GM19328 (cell line): ENCODE measurements at regions not wholly inside any gene's neighbourhood (a gene's known extent, or its start where the extent isn't known, plus 50 kb on each side); places are given as distances from the start of the nearest gene placed in this dataset.
"Not testable (repeated sequence)": the region's sequence is repeated elsewhere in the genome, so short reads cannot be mapped to it uniquely, and the experiment has no call there.

Experiments
- ATAC-seq: cut with Tn5 transposase; IDR thresholded peaks from one replicate; pipeline ENCODE4 v1.9.1; 2021; ENCODE audit warnings: mild to moderate bottlenecking, moderate library complexity; ENCODE audit not compliant: unreplicated experiment

DNA sequence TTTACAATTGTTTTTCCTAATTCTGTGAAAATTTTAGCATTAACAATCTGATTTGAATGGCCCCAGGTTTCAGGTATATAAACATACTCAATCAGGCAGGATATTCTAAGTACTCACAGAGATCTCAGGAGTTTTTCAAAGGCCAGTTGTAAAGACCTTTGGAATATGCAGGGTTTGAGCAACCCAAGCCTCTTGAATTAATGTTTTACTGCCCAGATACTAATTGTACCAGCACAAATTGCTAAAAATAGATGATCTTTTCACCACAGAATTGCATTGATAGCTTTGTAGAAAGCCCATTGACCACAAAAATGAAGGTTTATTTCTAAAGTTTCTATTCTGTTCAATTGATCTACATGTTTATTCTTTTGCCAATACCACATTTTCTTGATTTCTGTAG is 186.5 kb downstream of the OSTF1 start:
- no peak for ATAC-seq

DNA sequence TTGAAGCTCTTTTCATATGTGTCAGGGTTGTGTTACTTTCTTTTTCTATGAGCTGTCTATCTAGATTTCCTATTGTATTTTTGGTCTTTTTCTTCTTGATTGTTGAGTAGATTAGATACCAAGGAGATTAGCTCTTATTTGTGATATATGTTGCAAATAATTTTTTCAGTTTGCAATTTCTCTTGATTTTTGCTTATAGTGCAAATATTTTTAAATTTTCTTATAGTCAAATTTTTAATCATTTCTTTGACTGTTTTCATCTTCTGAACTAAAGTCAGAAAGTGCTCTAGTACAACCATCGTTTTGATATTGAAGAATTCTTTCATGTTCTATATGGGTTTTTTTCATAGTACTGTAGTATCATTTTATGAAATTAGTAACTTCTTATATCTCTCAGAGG is 193.7 kb downstream of the OSTF1 start:
- no peak for ATAC-seq

DNA sequence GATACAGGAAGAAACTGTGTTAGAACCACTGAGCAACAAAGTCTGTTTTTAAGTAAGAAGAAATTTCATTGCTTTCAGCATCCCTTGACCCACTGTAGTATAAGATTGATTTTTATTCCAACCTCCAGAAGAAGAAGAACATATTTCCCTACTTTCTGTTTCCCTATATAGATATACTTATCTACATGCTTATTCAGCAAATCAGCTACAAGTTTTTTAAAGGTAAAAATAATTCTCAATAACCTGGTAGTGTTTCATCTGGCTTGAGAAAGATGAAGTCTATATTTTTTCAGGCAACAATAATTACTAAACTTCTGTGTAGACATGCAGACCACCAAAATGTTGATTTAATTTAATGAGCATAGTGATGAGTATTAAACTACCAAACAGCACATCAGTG is 201.0 kb downstream of the OSTF1 start:
- ATAC-seq = no peak

DNA sequence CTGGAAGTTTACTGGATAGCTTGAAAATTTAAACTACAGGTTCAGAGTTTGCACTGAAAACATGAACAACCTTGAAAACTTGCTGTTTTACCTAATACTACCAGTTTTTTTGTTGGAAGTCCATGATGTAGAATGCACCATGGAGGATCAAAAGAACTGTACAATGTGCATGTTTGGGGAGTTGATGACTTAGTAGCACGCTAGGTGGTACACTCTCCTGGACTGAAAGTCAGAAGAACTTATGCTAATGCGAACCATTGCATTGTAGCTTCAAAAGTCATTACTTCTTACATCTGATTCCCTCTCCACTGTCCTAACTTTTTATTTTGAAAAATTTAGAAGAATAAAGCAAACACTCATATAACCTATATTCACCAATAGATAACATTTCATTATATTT is 211.0 kb downstream of the OSTF1 start:
- no peak for ATAC-seq

DNA sequence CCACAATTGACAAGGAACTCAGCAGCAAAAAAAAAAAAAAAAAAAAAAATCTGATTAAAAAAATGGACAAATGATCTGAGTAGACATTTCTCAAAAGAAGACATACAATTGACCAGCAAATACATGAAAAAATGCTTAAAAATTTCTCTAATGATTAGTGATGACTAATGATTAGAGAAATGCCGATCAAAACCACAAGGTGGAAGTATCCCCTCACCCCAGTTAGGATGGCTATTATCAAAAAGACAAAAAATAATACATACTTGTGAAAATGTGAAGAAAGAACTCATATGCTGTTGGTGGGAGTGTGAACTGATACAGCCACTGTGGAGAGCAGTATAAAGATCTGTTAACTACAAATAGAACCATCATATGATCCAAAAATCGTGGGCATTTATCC is 245.3 kb downstream of the OSTF1 start:
- ATAC-seq = no peak

DNA sequence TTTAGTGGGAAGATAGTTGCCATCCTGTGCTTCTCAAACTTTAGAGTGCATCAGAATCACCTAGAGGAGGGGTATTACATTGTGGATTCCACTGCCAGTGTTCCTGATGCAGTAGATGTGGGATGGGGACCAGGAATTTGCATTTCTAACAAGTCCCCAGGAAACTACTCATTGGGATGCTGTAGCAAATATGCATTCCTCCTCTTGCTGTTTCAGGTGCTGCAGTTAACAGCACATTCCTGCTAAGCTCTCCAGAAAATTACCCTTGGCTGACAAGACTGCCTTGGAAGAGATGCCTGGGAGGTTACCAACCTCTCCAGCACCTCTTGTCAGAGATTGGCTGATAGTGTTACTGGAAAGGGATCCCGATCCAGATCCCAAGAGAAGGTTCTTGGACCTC is 270.5 kb downstream of the OSTF1 start:
- no peak for ATAC-seq

DNA sequence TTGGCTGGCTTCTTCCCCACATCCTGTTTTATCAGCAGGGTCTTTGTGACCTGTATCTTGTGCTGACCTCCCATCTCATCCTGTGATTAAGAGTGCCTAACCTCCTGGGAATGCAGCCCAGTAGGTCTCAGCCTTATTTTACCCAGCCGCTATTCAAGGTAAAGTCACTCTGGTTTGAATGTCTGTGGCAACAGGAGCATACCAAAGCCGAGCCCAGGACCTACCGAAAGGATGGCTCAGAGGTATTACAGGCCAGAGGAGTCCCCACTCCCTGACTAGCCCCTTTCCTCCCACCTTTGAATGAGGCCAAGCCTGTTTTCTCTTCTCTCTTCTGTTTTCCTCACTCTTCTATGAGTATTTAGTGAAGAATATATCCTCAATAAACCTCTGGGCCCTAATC is 271.3 kb downstream of the OSTF1 start:
- ATAC-seq = no peak

DNA sequence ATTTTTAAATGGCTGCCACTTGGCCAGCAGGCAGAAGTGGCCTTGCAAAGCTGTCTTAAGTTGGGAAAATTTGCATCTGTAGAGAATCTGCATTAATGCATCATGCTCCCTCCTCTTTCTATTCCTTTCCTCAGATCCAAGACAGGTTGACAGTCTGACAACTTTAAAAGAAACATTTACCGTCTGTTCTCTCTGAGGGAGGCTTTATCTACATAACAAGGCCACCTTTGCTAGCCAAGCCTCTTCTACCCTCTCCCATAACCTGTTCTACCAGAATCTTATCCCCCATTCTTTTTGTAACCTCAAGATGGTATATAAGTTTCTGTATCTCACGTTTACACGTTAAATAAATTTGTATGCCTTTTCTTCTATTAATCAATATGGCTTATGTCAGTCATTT is 271.9 kb downstream of the OSTF1 start:
- ATAC-seq = no peak

DNA sequence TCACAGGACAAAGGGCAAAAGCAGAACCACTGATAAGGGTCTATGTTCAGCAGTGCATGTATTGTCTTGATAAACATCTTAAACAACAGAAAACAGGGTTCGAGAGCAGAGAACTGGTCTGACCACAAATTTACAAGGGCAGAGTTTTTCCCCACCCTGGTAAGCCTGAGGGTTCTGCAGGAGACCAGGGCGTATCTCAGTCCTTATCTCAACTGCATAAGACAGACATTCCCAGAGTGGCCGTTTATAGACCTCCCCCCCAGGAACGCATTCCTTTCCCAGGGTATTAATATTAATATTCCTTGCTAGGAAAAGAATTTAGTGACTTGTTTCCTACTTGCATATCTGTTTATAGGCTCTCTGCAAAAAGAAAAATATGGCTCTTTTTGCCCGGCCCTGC is 274.1 kb downstream of the OSTF1 start:
- ATAC-seq = not testable (repeated sequence)

DNA sequence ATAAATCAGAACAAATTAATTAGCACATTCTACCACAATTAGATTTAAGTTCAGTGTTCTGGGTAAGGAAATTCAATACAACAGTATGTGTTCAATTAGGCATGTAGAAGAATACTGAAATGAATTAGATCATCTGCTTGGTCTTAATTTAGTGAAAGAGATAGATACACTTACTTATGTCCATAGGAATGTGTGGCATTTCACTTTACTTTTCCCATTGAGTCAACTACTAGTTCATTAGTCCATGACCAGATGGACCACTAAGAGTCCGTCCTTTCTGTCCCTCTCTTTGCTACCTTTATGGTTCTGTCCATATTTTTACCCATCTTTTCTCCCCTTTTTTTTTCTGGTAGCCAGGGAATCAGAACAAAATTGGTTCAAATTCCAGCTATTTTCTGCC is 276.9 kb downstream of the OSTF1 start:
- ATAC-seq = no peak

DNA sequence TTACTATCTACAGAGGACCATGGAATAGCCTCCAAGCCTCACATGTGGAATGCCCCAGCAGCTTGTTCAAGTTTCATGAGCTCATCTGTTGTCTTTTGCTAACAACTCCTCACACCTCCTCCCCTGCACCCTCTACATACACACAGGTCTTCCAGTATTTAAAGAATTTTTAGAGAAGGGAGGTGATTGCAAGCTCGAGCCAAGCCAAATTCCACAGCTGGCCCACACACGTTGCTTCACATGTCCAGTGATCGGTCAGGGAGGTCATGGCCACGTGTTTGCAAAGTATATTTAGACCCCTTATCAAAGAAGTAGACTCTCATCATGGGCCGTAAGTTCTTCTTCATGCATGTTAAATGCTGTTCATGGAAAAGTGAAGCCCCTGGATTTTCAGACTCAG is 281.7 kb downstream of the OSTF1 start:
- no peak for ATAC-seq

DNA sequence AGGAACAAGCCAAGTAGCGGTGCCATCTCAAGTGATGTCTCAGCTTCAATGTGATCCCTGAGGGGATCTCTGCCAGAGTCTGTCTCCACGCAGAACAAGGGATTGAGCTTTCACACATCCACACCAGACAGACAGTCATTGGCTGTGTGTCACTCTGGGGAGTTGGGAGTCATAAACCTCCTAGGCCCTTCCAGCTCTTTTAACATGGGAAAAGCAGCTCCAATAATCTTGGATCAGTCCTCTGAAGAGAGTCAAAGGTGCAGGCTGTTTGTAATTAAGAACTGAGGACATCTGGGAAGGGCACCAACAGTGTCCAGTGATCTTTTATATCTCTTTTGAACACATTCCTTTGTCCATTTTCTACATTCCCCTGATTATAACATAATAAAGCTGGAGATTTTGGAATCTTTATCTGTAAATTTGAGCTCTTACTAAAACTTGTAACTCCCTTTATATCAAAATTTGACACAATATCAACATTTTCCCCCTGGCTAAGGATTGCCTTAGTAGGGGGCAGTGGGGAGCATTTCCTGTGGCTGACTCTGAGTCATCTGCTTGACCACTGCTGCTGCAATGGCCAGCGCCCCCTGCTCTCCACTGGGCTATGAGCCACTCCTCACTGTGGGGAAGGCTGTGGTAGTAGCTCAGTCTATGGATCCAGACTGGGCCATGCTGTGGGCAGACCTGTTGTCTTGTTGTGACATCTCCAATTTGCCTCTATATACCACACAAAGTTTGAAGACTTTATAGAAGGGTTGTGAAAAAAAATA is 284.4 kb downstream of the OSTF1 start:
- no peak for ATAC-seq

DNA sequence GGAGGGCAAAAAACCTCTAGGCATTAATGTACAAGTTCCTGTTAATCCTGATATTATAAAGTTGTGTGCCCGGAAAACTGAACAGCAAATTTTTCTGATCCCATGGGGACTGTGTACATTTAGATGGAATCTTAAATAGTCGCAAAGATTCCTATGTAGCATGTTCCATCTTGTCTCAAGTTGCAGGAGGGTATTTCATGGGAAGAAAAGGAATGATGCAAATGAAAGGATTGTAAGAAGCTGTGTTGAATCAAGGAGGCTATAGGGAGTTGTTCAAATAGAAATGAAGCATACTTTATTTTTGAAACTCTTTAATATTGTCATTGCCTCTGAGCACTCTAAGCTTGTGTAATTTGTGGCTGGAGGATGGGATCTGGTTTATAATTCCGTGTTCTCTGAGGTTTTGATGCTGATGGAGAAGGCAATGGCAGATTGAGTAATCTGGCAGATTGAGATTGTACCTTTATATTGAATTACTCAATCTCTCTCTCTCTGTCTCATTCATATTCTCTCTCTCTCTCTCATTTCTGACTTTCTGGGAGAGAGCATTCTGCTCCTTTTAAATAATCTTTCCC is 288.5 kb downstream of the OSTF1 start:
- ATAC-seq = no peak

DNA sequence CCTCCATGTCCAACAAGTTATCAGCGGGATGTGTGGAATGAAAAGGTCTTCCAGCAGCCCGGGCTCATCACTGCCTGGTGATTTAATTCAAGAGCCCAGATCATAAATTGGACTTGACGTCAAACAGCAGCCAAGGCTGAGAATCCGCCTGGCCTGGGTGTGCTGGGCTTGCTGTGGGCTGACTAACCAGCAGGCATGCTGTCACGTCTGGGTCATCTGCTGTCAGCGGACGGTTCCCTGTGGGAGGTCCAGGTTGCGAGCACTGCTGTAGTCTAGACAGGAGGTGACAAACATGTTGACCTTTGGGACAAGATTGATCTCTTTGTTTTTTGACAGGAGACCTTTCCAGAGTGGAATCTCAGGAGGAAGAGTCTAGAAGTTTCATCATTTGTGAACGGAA is 289.7 kb downstream of the OSTF1 start:
- no peak for ATAC-seq

DNA sequence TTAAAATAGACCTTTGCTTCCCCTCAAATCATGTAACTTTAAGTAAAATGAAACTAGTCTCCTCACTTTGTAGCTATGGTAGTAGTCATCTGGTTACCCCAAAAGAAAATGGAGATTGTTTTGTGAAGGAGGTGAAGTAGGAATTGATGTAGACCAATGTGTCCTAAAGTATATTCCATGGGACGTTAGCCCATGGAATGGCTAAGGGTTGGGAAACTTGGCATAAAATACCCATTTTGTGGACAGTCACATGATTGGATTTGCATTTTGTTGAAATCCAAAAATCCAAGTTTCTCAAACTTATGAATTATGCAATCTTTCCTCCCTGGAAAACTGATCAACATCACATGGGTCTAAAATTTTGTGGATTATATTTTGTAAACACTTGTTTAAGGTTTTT is 290.6 kb downstream of the OSTF1 start:
- ATAC-seq = no peak

DNA sequence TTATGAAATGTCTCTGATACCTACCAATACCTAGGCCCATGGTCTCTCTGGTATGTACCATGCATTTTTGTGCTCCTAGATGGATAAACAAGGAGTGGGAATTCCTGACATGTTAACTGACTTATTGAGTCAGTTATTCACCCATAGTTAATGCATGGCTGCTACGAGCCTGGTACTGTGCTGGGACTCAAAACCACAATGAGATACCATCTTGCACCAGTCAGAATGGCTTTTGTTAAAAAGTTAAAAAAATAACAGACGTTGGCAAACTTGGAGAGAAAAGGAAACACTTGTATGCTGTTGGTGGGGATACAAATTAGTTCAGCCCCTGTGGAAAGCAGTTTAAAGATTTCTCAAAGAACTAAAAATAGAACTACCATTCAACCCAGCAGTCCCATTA is 293.8 kb downstream of the OSTF1 start:
- ATAC-seq = no peak

DNA sequence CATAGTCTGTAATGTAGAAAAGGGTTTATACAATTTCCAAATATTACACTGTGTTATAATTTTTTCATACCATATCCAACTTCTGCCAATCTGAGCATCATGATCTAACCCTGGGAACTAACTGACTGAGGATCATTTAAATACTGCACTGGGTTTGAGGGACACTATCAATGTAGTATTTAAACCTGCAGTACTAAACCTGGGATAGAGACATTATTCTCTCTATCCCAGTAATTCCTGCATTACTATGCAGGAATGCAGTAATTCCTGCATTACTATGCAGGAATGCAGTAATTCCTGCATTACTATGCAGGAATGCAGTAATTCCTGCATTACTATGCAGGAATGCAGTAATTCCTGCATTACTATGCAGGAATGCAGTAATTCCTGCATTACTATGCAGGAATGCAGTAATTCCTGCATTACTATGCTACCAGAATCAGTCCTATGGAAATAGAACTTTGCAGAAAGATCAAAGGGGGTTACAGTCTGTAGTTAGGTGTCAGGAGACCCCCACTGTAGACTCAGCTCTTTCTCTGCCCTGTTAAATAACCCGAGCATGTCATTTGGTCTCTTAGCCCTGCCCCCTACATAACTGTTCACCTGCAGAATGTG is 295.2 kb downstream of the OSTF1 start:
- not testable (repeated sequence) for ATAC-seq

DNA sequence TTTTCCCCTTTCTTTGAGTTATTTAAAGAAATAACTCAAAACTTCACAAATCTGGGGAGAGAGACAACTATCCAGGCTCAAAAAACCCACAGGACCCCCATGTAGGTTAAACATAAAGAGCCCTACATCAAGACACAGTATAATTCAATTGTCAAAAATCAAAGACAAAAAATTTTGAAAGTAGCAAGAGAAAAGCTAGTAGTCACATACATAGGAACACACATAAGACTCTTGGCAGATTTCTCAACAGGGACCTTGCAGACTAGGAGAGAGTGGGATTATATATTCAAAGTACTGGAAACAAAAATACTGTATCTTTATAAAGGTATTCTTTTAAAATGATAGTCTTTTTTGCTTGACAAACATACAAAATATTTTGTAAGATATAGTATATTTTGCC is 296.9 kb downstream of the OSTF1 start:
- ATAC-seq = no peak

DNA sequence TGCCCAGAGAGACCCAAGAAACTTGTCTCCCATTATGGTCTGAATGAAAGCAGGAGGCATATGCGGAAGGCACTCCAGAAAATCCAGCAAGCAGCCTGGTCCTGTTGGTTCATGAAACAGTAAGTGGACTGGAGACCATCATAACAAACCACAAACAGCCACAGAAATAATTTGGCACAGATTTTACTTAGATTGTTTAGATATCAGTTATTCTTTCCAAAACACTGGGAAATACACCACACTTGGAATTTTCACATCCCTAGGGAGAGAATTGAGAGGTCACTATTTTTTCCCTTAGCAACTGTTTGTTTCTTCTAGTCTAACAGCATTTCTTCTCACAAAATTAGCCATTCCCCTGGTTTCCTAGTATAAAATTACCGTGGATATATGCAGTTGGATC is 300.8 kb downstream of the OSTF1 start:
- ATAC-seq = no peak

DNA sequence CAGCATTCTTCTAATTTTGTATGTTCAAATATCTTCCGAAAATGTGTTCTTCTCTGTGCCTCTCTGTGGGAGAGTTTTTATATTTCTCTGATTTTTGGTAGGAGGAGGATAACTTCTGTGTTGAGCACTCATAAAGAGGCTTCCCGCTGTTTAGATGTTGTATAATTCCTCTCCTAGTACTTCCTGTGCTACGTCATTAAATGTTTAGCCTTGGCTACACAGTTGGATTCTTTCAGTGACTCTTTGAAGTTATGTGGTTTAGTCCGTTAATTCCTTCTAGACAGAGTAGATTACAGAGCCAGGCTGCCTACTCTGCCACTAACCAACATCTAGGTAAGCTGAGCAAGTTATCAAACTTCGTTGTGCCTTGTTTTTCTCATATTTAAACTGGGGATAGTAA is 302.6 kb downstream of the OSTF1 start:
- ATAC-seq = no peak

DNA sequence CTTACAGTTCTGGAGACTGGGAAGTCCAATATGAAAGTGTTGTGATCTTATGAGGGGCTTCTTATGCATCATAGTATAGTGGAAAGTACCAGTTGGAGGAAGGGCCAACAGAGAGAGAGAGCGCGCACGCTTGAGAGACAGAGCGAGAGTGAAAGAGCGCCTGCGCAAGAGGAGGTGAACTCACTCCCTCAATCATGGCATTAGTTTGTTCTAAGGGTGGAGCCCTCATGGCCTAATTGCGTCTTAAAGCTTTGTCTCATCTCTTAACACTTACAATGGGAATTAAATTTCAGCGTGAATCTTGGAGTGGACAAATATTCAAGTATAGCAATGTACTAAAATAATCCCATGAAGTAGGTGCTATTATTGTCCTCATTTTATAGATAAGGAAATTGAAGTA is 303.2 kb downstream of the OSTF1 start:
- no peak for ATAC-seq

DNA sequence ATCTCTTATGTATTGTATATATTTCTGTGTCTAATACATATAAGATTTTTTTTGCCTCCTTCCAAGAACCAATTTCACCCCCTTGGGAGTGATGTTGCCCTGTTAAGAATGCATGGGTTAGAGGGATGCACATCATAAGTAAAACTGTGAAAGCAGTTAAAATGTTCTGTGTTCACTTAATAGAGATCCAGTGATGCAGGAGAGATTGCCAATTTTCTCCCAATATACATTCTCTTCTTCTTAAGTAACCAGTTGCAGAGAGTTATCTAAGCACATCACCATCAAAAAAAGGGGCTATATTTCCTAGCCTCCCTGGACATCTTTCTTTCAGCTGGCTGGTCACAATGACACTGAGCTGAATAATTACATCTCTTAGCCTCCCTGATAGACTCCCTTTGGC is 307.0 kb downstream of the OSTF1 start:
- ATAC-seq = no peak

DNA sequence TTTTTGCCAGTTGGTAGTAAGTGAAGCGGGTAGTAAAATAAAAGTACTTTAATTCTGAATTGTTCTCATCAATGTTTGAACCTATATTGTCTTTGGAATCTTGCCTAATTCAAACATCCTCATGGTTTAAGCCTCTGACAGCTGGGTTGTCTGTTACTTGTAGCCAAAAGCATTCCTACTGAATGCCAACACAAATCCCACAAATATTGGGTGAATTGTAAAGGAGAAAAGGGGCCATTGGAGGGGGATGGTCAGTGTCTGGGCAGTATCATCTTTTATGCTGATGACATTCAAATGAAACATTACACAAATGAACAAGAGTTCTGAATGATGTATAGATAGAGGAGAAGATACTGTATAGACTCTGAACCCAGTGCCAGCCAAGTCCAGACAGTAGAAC is 309.5 kb downstream of the OSTF1 start:
- no peak for ATAC-seq
